ENCODE measurements at regions not wholly inside any gene's neighbourhood (a gene's known extent, or its start where the extent isn't known, plus 50 kb on each side); places are given as distances from the start of the nearest gene placed in this dataset.

- no peak for TF ChIP-seq CTCF (conservative IDR thresholded peaks at IDR 0.05; ENCODE audit: low read length)
- no peak overlapping the region for H3K4me3 ChIP-seq (ENCODE audit: low read length)
- no peak for DNase-seq (ENCODE audit: low read depth)
Observed at GRCh38 chr10:2122431-2123124, 385.3 kb upstream of the ADARB2 start.

- TF ChIP-seq CTCF (conservative IDR thresholded peaks at IDR 0.05; ENCODE audit: low read length) = no peak
- DNase-seq (ENCODE audit: low read depth) = no peak
- H3K4me3 ChIP-seq (ENCODE audit: low read length) = no peak overlapping the region
Observed at GRCh38 chr10:2121929-2122328, 384.6 kb upstream of the ADARB2 start.

- no peak for TF ChIP-seq CTCF (conservative IDR thresholded peaks at IDR 0.05; ENCODE audit: low read length)
- H3K4me3 ChIP-seq (ENCODE audit: low read length) = no peak overlapping the region
- no peak for DNase-seq (ENCODE audit: low read depth)
Observed at GRCh38 chr10:2121315-2121714, 384.0 kb upstream of the ADARB2 start.

GRCh38 chr10:2120746-2121145, 383.4 kb upstream of the ADARB2 start:
- H3K4me3 ChIP-seq (ENCODE audit: low read length) = no peak overlapping the region
- DNase-seq (ENCODE audit: low read depth) = no peak
- TF ChIP-seq CTCF (conservative IDR thresholded peaks at IDR 0.05; ENCODE audit: low read length) = no peak

- H3K4me3 ChIP-seq (ENCODE audit: low read length) = no peak overlapping the region
- no peak for TF ChIP-seq CTCF (conservative IDR thresholded peaks at IDR 0.05; ENCODE audit: low read length)
- DNase-seq (ENCODE audit: low read depth) = no peak
Observed at GRCh38 chr10:2119316-2119715, 382.0 kb upstream of the ADARB2 start.

GRCh38 chr10:2118201-2118600, 380.9 kb upstream of the ADARB2 start:
- no peak for DNase-seq (ENCODE audit: low read depth)
- no peak for TF ChIP-seq CTCF (conservative IDR thresholded peaks at IDR 0.05; ENCODE audit: low read length)
- no peak overlapping the region for H3K4me3 ChIP-seq (ENCODE audit: low read length)

GRCh38 chr10:2117641-2118040, 380.3 kb upstream of the ADARB2 start:
- no peak for DNase-seq (ENCODE audit: low read depth)
- H3K4me3 ChIP-seq (ENCODE audit: low read length) = no peak overlapping the region
- no peak for TF ChIP-seq CTCF (conservative IDR thresholded peaks at IDR 0.05; ENCODE audit: low read length)

Data from AG10803 (cell line).